Neural progenitor cell (in vitro differentiated cells): ENCODE measurements at regions not wholly inside any gene's neighbourhood (a gene's known extent, or its start where the extent isn't known, plus 50 kb on each side); places are given as distances from the start of the nearest gene placed in this dataset.

Source experiments
- EZH2 ChIP-seq: fragments of 200-600 bp; sonication (generic); IDR thresholded peaks from 2 replicates; pipeline ENCODE4 v1.6.1; 2017; ENCODE audit warnings: antibody characterized with exemption, mild to moderate bottlenecking, moderate library complexity
- EZH2phosphoT487 ChIP-seq: fragments of 200-600 bp; sonication (generic); IDR thresholded peaks from 2 replicates; pipeline ENCODE4 v1.6.1; 2017; ENCODE audit warnings: antibody characterized with exemption
- TF ChIP-seq, protein P1 (sequence below): fragments of 200-600 bp; sonication (generic); IDR thresholded peaks from 2 replicates; pipeline ENCODE4 v1.5.1; 2017; ENCODE audit warnings: antibody characterized with exemption, mild to moderate bottlenecking

DNA sequence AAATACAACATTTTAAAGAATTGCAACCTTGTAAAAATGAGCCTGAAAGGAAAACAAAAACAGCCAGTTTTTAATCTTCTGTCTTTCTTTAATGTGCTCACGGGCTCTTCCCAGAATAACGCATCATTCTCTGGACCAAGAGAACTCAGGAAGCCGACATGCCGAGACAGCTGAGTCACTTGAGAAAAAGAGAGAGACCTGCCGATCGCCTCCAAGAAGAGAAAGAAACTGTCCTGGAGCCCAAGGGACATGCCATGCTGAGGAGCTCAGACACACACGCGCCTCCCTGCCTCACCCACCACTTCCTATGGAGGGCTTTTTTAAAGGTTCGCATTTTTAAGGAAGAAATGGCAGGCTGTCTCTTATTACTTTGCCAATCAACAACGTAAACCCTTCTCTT lies 176.4 kb downstream of the ZNF281 start:
- TF ChIP-seq EZH2 (no peak), EZH2phosphoT487 (no peak)
- TF ChIP-seq, protein P1, sequence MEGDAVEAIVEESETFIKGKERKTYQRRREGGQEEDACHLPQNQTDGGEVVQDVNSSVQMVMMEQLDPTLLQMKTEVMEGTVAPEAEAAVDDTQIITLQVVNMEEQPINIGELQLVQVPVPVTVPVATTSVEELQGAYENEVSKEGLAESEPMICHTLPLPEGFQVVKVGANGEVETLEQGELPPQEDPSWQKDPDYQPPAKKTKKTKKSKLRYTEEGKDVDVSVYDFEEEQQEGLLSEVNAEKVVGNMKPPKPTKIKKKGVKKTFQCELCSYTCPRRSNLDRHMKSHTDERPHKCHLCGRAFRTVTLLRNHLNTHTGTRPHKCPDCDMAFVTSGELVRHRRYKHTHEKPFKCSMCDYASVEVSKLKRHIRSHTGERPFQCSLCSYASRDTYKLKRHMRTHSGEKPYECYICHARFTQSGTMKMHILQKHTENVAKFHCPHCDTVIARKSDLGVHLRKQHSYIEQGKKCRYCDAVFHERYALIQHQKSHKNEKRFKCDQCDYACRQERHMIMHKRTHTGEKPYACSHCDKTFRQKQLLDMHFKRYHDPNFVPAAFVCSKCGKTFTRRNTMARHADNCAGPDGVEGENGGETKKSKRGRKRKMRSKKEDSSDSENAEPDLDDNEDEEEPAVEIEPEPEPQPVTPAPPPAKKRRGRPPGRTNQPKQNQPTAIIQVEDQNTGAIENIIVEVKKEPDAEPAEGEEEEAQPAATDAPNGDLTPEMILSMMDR, result no peak
